GM12875 (cell line): ENCODE measurements at regions not wholly inside any gene's neighbourhood (a gene's known extent, or its start where the extent isn't known, plus 50 kb on each side); places are given as distances from the start of the nearest gene placed in this dataset.

Experiments
- H3K4me3 ChIP-seq: one replicate; pipeline ENCODE4 v1.5.1; 2011; ENCODE audit warnings: low read depth, low read length, control low read depth
- CTCF ChIP-seq: IDR thresholded peaks from 2 replicates; pipeline ENCODE4 v1.5.1; 2011; ENCODE audit warnings: low read depth, mild to moderate bottlenecking, control low read depth, inconsistent platforms, low read length, moderate library complexity, borderline replicate concordance; ENCODE audit not compliant: insufficient read depth

DNA sequence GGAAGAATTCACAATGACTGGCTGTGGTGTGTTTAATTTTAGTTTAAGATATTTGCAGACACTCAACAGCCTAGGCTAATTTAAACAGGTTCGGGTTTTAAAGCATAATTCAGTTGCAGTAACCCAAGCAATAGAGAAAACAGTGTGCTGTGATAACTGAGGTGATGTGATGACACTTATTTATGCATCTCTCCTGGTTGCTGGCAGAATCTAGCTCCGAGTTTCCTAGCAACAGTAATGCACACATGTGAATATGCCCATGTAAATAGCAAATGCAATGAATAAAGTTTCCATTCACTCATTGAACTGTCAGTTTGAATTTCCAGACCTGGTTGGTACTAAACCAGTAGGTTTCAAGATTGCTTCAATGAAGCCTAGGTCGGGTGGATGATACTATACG is 426.5 kb downstream of the TMX3 start:
- no peak overlapping the region for H3K4me3 ChIP-seq
- no peak for TF ChIP-seq CTCF

- no peak for TF ChIP-seq CTCF
Observed at GRCh38 chr18:68284236-68284780, 430.6 kb downstream of the TMX3 start.

DNA sequence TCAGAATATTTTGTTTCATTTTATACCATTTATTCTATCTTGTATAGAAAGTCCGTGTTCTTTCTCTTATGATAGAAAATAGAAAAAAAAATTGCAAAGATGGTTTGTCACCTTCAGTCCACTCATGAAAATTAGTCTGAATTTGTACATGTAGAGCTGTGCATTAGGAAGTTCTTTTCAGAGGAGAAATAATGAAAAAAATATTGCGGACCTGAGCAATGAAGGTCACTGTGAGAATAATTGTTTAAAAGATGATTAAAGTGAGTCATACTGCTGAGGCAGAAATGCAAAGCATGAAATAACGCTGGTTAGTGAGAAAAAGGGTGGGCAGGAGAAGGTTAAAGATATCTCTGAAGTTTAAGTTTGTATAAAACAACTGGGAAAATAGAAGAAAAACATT is 431.1 kb downstream of the TMX3 start:
- no peak for TF ChIP-seq CTCF
- H3K4me3 ChIP-seq, result no peak overlapping the region

More at GRCh38 chr18:68284236-68284780, 430.6 kb downstream of the TMX3 start:
- no peak overlapping the region for H3K4me3 ChIP-seq

- no peak for TF ChIP-seq CTCF
- H3K4me3 ChIP-seq, result no peak overlapping the region
Observed at GRCh38 chr18:68282232-68282631, 432.7 kb downstream of the TMX3 start.

DNA sequence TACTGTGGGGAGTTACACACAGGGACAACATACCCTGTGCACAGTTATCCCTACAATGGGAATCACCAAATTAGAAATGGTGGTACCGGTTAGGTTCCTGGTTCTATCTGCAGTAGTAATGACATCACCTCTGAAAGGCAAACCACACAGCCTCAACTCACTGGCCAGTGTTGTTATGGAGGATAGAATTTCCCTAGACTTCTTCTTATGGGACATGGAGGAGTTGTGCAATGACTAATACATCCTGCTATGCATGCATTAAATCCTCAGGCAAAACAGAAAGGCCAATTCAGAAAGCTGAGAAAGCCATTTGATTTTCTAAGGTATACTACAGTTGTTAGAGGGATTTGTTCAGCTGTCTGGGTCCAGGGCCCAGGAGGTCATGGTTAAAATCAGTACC is 439.3 kb downstream of the TMX3 start:
- H3K4me3 ChIP-seq, result no peak overlapping the region
- TF ChIP-seq CTCF, result no peak

DNA sequence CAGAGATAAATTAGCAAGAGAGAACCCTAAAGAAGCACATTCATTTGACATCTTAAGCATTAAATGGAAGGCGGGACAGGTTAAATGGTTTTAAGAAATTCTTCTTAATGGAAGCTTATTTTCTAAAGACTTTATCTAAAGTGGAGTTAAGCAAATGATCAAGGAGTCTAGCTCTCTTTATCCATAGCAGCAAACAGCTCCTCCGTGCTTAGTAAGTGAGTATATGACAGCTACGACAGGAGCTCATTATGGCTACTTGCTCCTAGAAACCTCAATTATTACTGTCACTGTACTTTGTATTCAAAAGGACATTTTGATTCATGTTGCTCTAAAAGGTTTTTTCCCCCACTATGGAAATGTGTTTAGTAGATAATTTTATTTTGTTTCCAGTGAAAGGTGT is 444.9 kb downstream of the TMX3 start:
- no peak overlapping the region for H3K4me3 ChIP-seq
- TF ChIP-seq CTCF, result no peak

DNA sequence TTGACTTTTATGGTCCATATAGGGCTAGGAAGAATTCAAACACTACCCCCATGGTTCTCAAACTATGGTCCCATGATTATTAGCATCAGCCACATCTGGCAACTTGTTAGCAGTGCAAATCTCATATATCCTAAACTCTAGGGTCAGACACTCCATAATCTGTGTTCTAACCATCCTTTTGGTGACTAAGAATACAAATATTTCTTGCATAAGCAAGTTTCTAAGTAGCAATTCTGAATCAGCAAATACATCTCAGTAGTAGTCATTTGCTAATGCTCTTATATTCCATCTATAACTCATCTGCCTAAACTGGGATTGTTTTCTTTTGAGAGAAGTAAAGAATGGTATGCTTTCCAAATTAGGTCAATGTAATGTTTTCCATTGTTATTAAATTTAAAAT is 447.3 kb downstream of the TMX3 start:
- no peak overlapping the region for H3K4me3 ChIP-seq
- TF ChIP-seq CTCF, result no peak
